ENCODE measurements at regions not wholly inside any gene's neighbourhood (a gene's known extent, or its start where the extent isn't known, plus 50 kb on each side); places are given as distances from the start of the nearest gene placed in this dataset.
"Not testable (repeated sequence)": the region's sequence is repeated elsewhere in the genome, so short reads cannot be mapped to it uniquely, and the experiment has no call there.

- DNase-seq (ENCODE audit: missing footprints) (no peak), ATAC-seq (no peak)
- intact Hi-C loops (cut with DNase I): no loop called here
Measured at GRCh38 chr3:171915275-171915674, 72.1 kb downstream of the TMEM212 start.

- ATAC-seq (no peak), DNase-seq (ENCODE audit: missing footprints) (no peak)
- intact Hi-C loops (cut with DNase I): no loop called here
Measured at GRCh38 chr3:171916888-171917287, 73.7 kb downstream of the TMEM212 start.

- ATAC-seq; intact Hi-C loops (cut with DNase I); DNase-seq (ENCODE audit: missing footprints): not testable (repeated sequence)
Measured at GRCh38 chr3:171922629-171923028, 79.5 kb downstream of the TMEM212 start.

DNA sequence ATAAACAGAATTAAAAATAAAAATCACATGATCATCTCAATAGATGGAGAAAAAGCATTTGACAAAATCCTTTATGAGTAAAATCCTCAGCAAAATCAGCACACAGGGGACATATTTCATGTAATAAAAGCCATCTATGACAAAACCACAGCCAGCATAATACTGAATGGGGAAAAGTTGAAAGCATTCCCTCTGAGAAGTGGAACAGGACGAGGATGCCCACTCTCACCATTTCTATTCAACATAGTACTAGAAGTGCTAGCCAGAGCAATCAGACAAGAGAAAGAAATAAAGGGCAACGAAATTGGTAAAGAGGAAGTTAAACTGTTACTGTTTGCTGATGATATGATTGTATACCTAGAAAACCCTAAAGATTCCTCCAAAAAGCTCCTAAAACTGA lies 80.5 kb downstream of the TMEM212 start:
- ATAC-seq; DNase-seq (ENCODE audit: missing footprints); intact Hi-C loops (cut with DNase I): not testable (repeated sequence)

GRCh38 chr3:171924864-171925263 lies 81.7 kb downstream of the TMEM212 start:
- ATAC-seq; intact Hi-C loops (cut with DNase I); DNase-seq (ENCODE audit: missing footprints): not testable (repeated sequence)

DNA sequence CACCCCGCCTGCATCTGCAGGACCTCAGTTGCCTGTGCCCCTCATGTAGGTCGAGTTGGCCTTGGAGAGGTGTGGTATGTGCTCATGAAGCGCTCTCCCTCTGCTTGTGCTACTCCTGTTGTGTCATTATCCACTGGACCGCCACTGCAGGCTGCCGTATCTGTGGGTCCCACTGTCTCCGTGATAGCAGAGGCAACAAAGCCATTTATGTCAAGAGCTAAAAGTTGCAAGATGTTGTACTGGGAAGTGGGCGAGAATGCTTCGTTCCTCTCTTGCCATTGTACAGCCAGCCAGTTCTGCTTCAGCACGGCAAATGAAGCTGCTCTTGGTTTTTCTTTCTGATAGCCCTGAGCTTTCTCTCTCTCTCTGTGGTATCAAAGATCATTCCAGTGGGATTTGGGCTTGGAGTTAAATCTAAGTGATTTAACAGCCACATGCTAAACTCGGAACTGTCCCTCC lies 89.0 kb downstream of the TMEM212 start:
- DNase-seq (ENCODE audit: missing footprints): no peak
- ATAC-seq: no peak
- intact Hi-C loops (cut with DNase I): no loop called here

DNA sequence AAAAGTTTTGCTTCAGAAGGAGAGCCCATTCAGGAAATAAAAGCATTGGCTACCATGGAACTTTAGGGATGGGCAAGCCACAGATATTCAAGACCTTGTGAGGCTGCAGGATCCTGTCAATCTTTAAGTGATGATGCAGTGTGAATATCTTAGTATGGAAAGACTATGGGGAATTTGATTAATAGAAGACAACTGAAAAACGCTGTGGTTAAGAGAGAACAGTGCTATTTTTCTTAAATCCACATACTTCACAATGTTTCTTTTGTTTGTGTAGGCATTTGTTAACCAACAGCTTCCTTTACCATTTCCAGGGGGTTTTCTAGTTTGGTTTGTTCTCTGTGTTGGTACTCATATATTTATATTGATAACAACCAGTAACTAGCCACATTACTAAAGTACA lies 90.3 kb downstream of the TMEM212 start:
- intact Hi-C loops (cut with DNase I): no loop called here
- DNase-seq (ENCODE audit: missing footprints): no peak
- no peak for ATAC-seq

DNA sequence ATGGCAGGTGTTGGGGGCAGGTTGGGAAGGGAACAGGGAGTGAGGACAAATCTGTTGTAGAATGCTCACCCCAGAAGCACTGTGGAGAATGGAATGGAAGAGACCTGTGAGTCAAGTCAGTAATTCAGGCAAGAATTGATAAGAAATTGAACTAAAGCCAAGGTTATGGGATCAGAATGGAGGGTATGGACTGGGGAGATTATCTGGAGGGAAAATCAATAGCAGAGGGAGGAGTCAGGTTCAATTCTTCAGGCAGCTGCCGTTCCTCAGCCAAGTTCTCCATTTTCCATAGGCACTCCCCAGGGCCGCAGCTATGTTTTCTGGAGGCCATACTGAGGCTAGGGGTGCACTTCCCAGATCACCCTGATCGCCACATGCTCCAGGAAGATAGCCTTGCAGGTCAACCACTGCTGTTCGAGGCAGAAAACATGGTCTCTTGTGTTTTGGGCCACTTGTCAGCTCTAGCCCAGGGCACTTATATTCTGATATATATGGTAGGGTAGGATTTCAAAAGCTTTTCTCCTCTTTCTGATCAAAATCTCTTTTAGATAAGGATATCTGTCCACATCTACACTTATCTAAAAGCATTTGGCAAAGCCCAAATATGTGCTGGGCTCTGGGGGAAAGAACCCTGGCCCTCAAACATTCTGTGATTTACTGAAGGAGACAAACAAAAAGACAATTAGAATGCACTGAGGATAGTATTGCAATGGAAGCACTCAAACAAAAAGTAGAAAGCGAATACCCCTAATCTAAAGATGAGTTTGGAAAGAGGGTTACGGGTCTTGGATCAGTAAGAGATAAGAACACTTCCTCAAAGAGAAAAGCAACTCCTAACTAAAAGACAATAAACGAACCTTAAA lies 92.3 kb downstream of the TMEM212 start:
- ATAC-seq: no peak
- intact Hi-C loops (cut with DNase I): no loop called here

DNA sequence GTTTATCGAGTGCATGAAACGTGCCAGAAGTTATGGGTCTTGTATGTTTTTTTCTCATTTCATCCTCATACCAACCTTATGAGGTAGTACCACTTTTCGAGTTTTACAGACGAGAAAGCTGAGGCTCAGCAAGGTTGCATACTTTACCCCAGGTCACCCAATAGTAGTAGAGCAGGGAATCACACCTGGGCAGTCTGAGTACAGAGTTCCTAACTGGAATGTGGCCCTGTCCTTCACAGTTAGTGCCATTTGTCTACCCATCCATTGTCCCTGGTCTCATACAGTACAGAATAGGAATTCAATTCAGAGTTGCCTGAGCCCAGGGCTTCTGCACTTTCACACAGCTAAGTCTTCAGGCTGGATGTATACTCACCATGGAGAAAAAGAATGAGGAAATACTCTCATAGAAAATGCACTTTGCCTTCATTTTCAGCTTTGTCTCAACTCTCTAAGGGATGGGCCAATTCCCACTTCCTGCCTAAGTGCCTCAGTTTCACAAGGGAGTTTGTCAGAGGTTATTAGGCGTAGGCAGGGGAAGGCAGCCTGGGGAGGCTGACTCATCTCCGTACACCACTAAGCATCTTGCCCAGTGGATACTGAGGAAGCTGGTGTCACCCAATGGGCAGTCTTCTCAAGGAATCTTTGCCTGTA lies 93.2 kb downstream of the TMEM212 start:
- no peak for ATAC-seq
- DNase-seq (ENCODE audit: missing footprints): no peak
- intact Hi-C loops (cut with DNase I): no loop called here

More for the DNA sequence above, 92.3 kb downstream of the TMEM212 start:
- DNase-seq (ENCODE audit: missing footprints): no peak

- DNase-seq (ENCODE audit: missing footprints) (no peak), ATAC-seq (no peak)
- intact Hi-C loops (cut with DNase I): no loop called here
Measured at GRCh38 chr3:171939578-171939977, 96.4 kb downstream of the TMEM212 start.

GRCh38 chr3:171940151-171940649 lies 97.1 kb downstream of the TMEM212 start:
- ATAC-seq (no peak), DNase-seq (ENCODE audit: missing footprints) (no peak)
- intact Hi-C loops (cut with DNase I): no loop called here

GRCh38 chr3:171943262-171944117 lies 95.9 kb upstream of the FNDC3B start:
- intact Hi-C loops (cut with DNase I): no loop called here
- DNase-seq (ENCODE audit: missing footprints) (no peak), ATAC-seq (no peak)

DNA sequence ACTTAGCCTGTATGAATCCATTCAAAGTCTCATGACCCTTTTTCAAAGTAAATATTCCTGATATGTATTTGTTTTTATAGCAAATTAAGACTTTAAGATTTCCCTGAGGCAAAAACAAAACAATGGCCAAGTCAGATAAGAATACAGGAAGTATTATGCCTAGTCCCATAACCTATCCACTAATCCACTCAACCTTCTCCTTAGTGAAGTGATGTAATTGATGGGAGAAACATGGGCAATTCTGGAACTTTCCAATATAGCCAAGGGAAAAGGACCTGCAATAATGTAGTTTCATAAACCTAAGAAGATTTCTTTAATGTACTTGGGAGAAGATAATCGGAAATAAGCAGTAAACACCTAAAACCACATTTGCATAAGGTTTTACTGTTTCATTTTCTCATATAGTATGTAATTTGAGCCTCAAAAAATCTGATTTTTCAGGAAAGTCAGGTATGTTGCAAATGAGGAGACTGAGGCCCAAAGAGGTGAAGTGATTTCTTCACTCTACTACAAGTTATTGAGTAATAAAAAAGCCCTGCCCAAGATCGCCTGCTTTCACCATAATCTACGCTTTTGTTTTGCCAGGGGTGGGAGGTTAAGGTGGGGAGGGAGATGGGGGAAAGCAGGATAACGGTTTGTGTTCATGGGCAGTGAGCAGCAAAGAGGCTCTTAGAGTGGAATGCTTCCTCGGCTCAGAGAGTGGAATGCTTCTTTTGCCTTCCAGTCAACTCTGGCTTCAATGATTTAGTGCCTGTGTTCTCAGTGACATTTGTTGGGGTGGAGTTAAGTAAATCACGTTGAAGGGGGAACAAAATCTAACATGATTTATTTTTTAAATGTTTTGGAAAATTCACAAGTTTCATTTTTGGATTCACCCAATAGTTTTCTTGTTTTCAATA lies 95.0 kb upstream of the FNDC3B start:
- ATAC-seq (no peak), DNase-seq (ENCODE audit: missing footprints) (no peak)

DNA sequence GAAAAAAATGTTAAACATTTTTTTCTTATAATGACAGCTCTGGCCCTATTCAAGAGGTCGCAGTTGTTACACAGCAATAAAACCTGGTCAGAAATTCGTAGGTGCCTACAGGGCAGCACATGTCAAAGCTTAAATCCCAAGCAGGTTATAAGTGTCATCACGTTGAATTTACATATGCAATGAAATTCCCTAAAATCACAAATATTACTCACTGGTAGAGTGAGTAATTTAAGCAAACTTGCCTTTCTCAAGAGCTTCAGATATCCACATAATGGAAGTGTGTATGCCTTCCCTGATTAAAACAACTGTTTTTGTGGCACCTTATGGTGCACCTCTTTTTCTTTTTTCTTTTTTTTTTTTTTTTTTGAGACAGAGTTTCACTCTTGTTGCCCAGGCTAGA lies 90.7 kb upstream of the FNDC3B start:
- ATAC-seq: no peak
- intact Hi-C loops (cut with DNase I): no loop called here
- no peak for DNase-seq (ENCODE audit: missing footprints)

More for the DNA sequence above, 95.0 kb upstream of the FNDC3B start:
- intact Hi-C loops (cut with DNase I): no loop called here

DNA sequence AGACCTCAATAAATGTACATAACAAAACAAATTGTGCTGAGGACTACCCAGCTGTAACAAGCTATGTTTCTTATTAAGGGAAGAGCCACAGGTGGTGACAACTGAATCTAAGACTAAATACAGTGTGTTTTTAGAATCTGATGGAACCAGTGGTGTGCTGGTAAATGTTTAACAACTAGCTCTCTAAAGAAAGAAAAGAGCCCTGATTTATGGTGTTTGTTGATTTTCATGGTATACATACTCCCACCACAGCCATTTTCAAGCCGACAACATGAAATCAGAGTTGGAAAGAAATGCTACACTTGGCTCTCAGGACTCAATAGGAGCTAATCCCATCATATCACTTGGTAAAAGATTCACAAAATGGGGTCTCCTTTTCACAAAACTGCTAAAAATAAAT lies 89.8 kb upstream of the FNDC3B start:
- no peak for DNase-seq (ENCODE audit: missing footprints)
- intact Hi-C loops (cut with DNase I): no loop called here
- ATAC-seq: no peak

DNA sequence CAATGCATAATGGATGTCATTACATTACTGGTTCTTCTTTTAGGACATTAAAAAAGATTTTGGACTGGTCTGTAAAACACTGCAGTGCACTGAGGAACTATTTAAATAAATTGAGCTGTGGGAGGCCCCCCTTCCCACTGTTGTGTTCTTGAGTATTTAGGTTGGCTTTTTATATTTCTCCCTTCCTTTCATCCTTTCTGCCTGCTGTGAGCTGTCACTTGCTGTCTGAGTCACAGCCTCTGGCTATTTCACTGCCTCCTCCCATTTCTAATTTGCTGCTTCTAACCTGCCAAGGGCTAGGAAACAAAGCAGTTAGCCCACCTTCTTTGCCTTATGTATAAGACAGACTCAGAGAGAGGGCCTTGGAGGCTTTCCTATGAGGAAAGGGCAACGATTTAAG lies 89.0 kb upstream of the FNDC3B start:
- no peak for DNase-seq (ENCODE audit: missing footprints)
- intact Hi-C loops (cut with DNase I): no loop called here

DNA sequence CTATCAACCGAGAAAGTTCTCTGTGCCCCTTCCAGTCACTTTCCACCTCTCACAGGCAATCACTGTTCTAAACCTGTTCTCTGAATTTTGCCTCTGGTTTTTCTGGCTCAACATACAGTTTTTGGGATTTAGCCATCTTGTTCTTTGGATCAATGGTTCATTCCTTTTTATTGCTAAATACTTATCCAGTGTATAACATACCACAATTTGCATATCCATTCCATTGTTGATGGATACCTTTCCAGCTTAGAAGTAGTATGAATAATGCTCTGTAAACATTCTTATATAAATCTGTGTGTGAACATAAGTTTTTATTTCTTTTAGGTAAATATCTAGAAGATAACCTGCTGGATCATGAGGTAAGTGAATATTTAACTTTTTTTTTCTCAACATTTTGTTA lies 87.8 kb upstream of the FNDC3B start:
- DNase-seq (ENCODE audit: missing footprints) (no peak), ATAC-seq (no peak)
- intact Hi-C loops (cut with DNase I): no loop called here

More for the DNA sequence above, 89.0 kb upstream of the FNDC3B start:
- no peak for ATAC-seq

All from Right ventricle myocardium inferior (tissue), 1 donor.